ENCODE measurements at regions not wholly inside any gene's neighbourhood (a gene's known extent, or its start where the extent isn't known, plus 50 kb on each side); places are given as distances from the start of the nearest gene placed in this dataset.

- TF ChIP-seq CTCF (IDR thresholded peaks at IDR 0.05; ENCODE audit: control extremely low read depth in 1 of 3, insufficient read depth in 1 of 3, low read depth in 1 of 3, low read length in 3 of 3) (no peak), GABPA (IDR thresholded peaks at IDR 0.05; ENCODE audit: borderline replicate concordance, insufficient read depth, low read length) (no peak), PHF8 (conservative IDR thresholded peaks at IDR 0.05; ENCODE audit: low read depth, low read length) (no peak), BRCA1 (IDR thresholded peaks at IDR 0.05; ENCODE audit: low read depth, low read length) (no peak), TEAD4 (IDR thresholded peaks at IDR 0.05; ENCODE audit: low read depth, low read length) (no peak), CREB1 (IDR thresholded peaks at IDR 0.05) (no peak), RXRA (IDR thresholded peaks at IDR 0.05; ENCODE audit: insufficient read depth, low read depth, low read length) (no peak)
These were observed 129.9 kb downstream of the BOD1 start (continued) for GRCh38 chr5:173486355-173487225.

All from H1 (cell line).